HG02678 (cell line): ENCODE measurements at regions not wholly inside any gene's neighbourhood (a gene's known extent, or its start where the extent isn't known, plus 50 kb on each side); places are given as distances from the start of the nearest gene placed in this dataset.
"Not testable (repeated sequence)": the region's sequence is repeated elsewhere in the genome, so short reads cannot be mapped to it uniquely, and the experiment has no call there.

ENCODE experiments used
- ATAC-seq: cut with Tn5 transposase; IDR thresholded peaks from one replicate; pipeline ENCODE4 v1.9.1; 2021; ENCODE audit warnings: mild to moderate bottlenecking, moderate library complexity; ENCODE audit not compliant: unreplicated experiment

GRCh38 chr21:36207577-36208320 lies 51.1 kb downstream of the DOP1B start:
- no peak for ATAC-seq

GRCh38 chr21:36208326-36209013 lies 51.8 kb downstream of the DOP1B start:
- ATAC-seq, result no peak

DNA sequence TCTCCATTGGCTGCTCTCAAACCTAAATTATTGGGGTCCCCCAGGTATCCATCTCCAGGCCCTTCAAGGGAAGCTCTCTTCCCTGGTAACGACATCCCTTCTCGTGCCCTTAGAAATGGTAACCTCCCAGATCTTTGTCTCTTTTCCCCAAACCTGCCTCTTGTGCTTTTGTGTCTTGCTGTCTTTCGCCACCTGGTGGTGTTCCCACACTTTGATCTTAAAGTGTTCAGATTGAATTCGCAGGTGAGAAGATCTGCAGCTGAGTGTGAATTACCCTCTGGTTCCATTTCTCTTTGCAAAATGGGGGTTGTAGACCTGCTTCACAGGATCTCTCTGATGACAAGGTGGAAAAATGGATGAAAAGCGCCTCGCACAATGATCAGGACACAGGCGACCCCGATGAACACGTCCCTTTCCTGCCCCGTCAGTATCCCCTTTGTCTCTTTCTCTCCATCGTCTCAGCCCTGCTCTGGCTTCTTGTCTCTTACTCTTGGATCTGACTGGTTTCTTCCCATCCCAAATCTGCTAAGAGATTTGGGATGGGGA lies 53.1 kb downstream of the DOP1B start:
- ATAC-seq, result no peak

DNA sequence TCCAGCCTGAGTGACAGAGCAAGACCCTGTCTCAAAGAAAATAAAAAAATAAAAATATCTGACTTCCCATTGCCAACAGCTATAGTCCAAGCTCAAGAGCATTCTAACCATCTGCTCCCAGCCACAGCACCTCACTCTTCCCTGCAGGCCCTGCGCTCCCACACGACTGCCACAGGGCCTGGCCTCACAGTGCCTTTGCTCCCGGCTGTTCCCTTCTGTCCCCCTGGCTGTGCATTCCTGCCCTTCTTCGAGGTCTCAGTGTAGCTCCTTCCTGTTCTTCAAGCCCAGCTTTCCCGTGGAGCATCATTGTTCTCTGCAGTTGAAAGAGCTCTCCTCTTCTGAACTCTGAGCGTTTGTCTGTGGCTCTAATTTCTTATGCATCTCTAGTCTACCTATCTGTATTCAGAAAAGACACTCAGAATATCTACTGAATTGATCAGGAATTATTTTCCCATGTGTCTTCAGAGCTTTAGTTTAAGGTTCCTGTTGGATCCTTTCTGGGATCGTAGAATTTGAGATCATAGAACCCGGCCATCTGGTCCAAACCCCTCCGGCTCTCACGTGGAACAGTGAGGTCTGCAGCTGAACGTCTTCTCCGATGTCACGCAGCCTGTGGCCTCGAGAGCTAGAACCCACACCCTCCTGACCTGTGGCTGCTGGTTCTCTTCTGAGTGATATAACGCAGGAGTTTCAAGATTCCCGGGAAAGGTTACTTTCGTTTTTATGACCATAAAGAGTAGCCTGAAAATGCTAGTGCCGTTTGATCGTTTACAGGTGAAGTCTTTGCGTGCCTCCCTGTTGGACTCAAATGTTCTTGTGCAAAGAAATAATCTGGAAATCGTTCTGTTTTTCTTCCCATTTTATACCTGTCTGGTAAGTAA lies 54.4 kb downstream of the DOP1B start:
- ATAC-seq, result no peak

GRCh38 chr21:36211660-36212512 lies 55.3 kb downstream of the DOP1B start:
- ATAC-seq, result no peak

- no peak for ATAC-seq
Measured at GRCh38 chr21:36212513-36212780, 55.8 kb downstream of the DOP1B start.

DNA sequence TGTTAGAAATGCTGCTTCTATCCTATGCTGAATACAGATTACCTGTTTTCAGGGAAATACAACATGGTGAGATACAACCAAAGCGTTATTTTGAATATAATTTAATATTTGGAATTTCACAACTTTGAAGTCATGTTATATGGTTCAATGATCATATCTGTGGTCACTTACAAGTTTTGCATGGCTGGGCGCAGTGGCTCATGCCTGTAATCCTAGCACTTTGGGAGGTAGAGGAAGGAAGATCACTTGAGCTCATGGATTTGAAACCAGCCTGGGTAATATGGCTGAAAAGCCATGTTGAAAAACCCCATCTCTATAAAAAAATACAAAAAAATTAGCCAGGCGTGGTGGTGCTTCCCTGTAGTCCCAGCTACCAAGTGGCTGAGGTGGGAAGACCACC lies 57.9 kb downstream of the DOP1B start:
- no peak for ATAC-seq

DNA sequence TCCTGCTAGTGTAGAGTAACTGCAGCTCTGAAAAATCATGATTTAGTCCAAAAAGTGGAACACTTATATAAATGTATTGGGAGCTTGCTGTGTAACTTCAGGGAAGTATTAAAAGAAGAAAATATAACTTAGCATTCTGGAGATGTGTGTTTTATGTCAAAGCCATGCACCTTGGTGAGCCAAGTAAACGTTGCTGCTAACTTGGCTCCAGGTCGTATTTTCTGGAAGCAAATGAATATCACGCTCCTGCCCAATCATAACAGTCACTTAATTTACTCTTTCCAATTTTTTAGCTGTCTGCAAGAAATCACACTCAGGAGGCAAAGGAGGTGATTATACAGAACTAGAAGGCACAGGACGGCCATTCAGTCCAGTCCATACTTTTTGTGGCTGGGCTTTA lies 61.1 kb downstream of the DOP1B start:
- ATAC-seq, result no peak

DNA sequence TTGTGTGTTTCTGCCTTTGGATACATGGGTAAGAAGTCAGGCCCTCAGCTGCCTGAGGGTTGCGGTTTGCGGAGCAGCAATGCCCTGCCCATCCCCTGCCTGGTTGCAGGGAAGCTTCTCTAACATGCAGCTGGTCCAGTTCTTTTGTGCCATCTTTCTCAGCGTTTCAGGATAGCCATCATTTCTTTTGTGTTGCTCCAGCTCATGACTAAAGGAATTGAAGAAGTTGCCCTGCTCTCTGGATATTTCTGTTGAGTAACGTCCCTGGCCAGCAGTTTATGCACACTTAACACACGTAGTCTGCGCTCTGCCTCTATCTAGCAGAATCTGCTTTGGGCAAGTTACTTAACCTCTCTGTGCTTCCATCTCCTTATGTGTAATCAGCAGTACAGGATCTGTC lies 62.1 kb downstream of the DOP1B start:
- no peak for ATAC-seq

GRCh38 chr21:36223451-36223850 lies 66.8 kb downstream of the DOP1B start:
- no peak for ATAC-seq

DNA sequence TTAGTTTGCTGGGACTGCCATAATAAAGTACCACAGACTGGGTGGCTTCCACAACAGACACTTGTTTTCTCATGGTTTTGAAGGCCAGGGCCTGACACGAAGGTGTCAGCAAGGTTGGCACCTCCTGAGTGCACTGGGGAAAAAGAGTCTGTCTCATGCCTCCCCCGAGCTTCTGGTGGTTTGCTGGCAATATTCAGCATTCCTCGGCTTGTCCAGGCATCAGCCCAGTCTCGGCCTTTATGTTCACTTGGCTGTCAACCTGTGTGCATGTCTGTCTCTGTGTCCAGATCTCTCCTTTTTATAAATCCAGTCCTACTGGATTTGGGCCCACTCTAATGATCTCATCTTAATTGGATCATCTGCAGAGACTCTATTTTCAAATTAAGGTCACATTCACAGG lies 72.6 kb downstream of the DOP1B start:
- ATAC-seq, result no peak

DNA sequence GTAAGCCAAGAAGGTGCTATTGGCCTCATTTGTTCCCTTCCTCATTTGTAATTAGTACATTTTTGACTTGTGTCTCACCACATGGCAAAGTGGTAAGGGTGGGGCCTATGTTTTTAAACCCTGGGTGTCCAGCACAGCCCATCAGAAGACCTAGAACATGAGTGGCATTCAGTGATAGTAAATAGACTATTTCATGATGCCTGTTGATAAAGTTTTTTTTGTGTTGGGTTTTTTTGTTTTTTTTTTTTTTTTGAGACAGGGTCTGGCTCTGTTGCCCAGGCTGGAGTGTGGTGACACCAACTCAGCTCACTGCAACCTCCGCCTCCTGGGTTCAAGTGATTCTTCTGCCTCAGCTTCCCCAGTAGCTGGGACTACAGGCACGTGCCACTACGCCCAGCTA lies 74.8 kb downstream of the DOP1B start:
- ATAC-seq, result not testable (repeated sequence)

DNA sequence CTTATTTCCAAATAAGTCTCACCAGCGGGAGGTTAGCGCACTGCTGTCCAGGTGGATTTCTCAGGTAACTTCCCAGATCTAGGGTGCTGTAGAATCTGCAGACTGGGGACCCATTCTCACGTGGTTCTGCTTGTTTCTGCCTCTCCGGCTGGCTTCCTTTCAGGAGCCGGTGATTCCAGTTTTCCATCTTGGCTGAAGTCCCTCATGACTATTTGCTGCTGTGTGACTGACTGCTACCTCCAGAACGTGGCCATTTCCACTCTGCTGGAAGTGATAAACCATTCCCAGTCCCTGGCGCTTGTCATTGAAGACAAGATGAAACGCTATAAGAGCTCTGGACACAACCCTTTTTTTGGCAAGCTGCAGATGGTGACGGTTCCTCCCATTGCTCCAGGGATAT lies 76.0 kb downstream of the DOP1B start:
- ATAC-seq, result no peak

DNA sequence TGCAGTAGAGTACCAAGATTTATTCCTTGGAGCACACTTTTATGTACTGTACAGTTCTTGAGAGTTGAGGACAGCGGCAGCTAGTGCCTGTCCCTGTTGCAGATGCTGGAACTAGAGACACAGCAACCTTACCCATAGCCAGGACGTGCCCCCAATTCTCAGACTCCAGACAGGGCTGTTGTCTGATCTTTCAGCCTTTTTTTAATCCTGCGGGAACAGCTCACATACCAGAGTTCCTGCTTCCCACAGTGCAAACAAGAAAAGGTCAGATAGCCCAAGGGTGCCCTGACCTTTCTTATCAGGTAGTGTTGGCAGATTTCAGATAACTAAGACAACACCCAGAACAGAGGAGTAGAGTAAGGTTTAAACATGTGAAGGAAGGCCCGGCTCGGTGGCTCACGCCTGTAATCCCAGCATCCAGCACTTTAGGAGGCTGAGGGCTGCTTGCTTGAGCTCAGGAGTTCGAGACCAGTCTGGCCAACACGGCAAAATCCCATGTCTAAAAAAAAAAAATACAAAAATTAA lies 78.5 kb downstream of the DOP1B start:
- ATAC-seq, result no peak

GRCh38 chr21:36236052-36236730 lies 79.6 kb downstream of the DOP1B start:
- ATAC-seq, result no peak

GRCh38 chr21:36237441-36237840 lies 80.8 kb downstream of the DOP1B start:
- ATAC-seq, result no peak

DNA sequence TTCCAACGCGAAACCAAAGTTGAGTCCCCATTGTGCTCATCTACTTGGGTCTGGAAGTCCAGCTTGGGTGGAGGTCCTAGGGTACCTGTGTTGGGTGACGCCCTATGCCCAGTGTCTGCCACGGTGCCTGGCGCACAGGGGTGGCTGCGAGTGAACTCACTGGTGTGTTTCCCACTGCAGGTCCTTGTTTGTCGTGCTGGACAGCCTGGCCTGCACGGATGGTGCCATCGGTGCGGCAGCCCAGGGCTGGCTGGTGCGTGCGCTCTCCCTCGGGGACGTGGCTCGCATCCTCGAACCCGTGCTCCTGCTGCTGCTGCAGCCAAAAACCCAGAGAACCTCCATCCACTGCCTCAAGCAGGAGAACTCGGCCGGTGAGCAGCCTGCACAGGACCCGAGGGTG lies 80.4 kb upstream of the MORC3 start:
- ATAC-seq, result no peak

DNA sequence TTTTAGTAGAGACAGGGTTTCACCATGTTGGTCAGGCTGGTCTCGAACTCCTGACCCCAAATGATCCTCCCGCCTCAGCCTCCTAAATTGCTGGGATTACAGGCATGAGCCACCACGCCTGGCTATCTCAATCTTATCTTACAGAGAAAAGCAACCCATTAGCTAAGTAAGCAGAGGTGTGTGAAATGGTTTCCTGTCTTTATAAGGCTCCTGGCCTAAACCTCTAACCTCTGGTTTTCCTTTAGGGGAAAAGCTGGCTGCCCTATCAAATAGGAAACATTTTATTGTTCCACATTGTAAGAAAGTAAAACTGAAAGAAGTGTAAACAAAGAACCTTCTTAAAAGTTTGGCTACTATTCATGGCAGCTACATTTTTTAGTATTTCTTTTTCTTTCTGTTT lies 78.3 kb upstream of the MORC3 start:
- ATAC-seq, result no peak

GRCh38 chr21:36245115-36245514 lies 74.9 kb upstream of the MORC3 start:
- ATAC-seq, result no peak

GRCh38 chr21:36245649-36246048 lies 74.3 kb upstream of the MORC3 start:
- no peak for ATAC-seq
